ENCODE measurements at regions not wholly inside any gene's neighbourhood (a gene's known extent, or its start where the extent isn't known, plus 50 kb on each side); places are given as distances from the start of the nearest gene placed in this dataset.

GRCh38 chr18:41449612-41450011, 505.4 kb upstream of the PIK3C3 start:
- Histone ChIP-seq H3K27ac (ENCODE audit: low read depth, low read length, poor library complexity, severe bottlenecking) (no peak overlapping the region), H3K9ac (ENCODE audit: low read length) (no peak overlapping the region), H3K4me1 (ENCODE audit: insufficient read depth, low read length, severe bottlenecking) (no peaks in the 10 kb centered on the region), H3K9me2 (ENCODE audit: low read depth, low read length) (no peaks in the 10 kb centered on the region), H3F3A (ENCODE audit: insufficient read depth, low read length) (no peaks in the 10 kb centered on the region; the same call in 1 of the 2 replicates), H3K79me2 (ENCODE audit: insufficient read depth, low read length) (no peaks in the 10 kb centered on the region), H3K4me2 (ENCODE audit: low read length) (no peak overlapping the region), H4K20me1 (ENCODE audit: insufficient read depth, low read length) (no peaks in the 10 kb centered on the region), H3K36me3 (ENCODE audit: insufficient read depth, low read length) (no peaks in the 10 kb centered on the region), H2AFZ (ENCODE audit: low read length) (no peak overlapping the region), H3K4me3 (ENCODE audit: low read depth, low read length, poor library complexity, severe bottlenecking) (no peak overlapping the region), H3K9me3 (ENCODE audit: low read length) (no peaks in the 10 kb centered on the region), H3K27me3 (ENCODE audit: insufficient read depth, low read length) (no peaks in the 10 kb centered on the region)
- no peak for TF ChIP-seq EZH2 (IDR thresholded peaks at IDR 0.05; ENCODE audit: borderline replicate concordance, low read length)

- no peaks in the 10 kb centered on the region for H3K27me3 ChIP-seq (ENCODE audit: insufficient read depth, low read length)
- no peaks in the 10 kb centered on the region for H3K4me1 ChIP-seq (ENCODE audit: insufficient read depth, low read length, severe bottlenecking)
- H3K79me2 ChIP-seq (ENCODE audit: insufficient read depth, low read length), result no peaks in the 10 kb centered on the region
- H4K20me1 ChIP-seq (ENCODE audit: insufficient read depth, low read length), result no peaks in the 10 kb centered on the region
- no peak overlapping the region for H3K4me3 ChIP-seq (ENCODE audit: low read depth, low read length, poor library complexity, severe bottlenecking)
- no peak overlapping the region for H3K4me2 ChIP-seq (ENCODE audit: low read length)
- no peak overlapping the region for H3K27ac ChIP-seq (ENCODE audit: low read depth, low read length, poor library complexity, severe bottlenecking)
- no peaks in the 10 kb centered on the region for H3K36me3 ChIP-seq (ENCODE audit: insufficient read depth, low read length)
- H3K9me3 ChIP-seq (ENCODE audit: low read length), result no peaks in the 10 kb centered on the region
- H3K9ac ChIP-seq (ENCODE audit: low read length), result no peak overlapping the region
- H2AFZ ChIP-seq (ENCODE audit: low read length), result no peak overlapping the region
- TF ChIP-seq EZH2 (IDR thresholded peaks at IDR 0.05; ENCODE audit: borderline replicate concordance, low read length) (no peak), CTCF (IDR thresholded peaks at IDR 0.05; ENCODE audit: low read length) (no peak)
- H3F3A ChIP-seq (ENCODE audit: insufficient read depth, low read length), result no peaks in the 10 kb centered on the region
- no peaks in the 10 kb centered on the region for H3K9me2 ChIP-seq (ENCODE audit: low read depth, low read length)
These were observed 510.1 kb upstream of the PIK3C3 start for GRCh38 chr18:41444943-41445342.

- Histone ChIP-seq H3K9me3 (ENCODE audit: low read length) (no peaks in the 10 kb centered on the region), H3F3A (ENCODE audit: insufficient read depth, low read length) (no peaks in the 10 kb centered on the region), H3K4me2 (ENCODE audit: low read length) (no peak overlapping the region), H3K4me1 (ENCODE audit: insufficient read depth, low read length, severe bottlenecking) (no peaks in the 10 kb centered on the region), H3K9me2 (ENCODE audit: low read depth, low read length) (no peaks in the 10 kb centered on the region), H2AFZ (ENCODE audit: low read length) (no peak overlapping the region), H3K79me2 (ENCODE audit: insufficient read depth, low read length) (no peaks in the 10 kb centered on the region), H3K4me3 (ENCODE audit: low read depth, low read length, poor library complexity, severe bottlenecking) (no peak overlapping the region), H3K27ac (ENCODE audit: low read depth, low read length, poor library complexity, severe bottlenecking) (no peak overlapping the region), H3K36me3 (ENCODE audit: insufficient read depth, low read length) (no peaks in the 10 kb centered on the region), H3K27me3 (ENCODE audit: insufficient read depth, low read length) (no peaks in the 10 kb centered on the region), H3K9ac (ENCODE audit: low read length) (no peak overlapping the region), H4K20me1 (ENCODE audit: insufficient read depth, low read length) (no peaks in the 10 kb centered on the region)
- TF ChIP-seq EZH2 (IDR thresholded peaks at IDR 0.05; ENCODE audit: borderline replicate concordance, low read length), result no peak
These were observed 518.3 kb upstream of the PIK3C3 start for GRCh38 chr18:41436772-41437171.

- H3F3A ChIP-seq (ENCODE audit: insufficient read depth, low read length), result no peaks in the 10 kb centered on the region
- TF ChIP-seq EZH2 (IDR thresholded peaks at IDR 0.05; ENCODE audit: borderline replicate concordance, low read length) (no peak), CTCF (IDR thresholded peaks at IDR 0.05; ENCODE audit: low read length) (no peak)
These were observed 536.4 kb upstream of the PIK3C3 start for GRCh38 chr18:41418598-41418997.

More at GRCh38 chr18:41418598-41418997, 536.4 kb upstream of the PIK3C3 start:
- Histone ChIP-seq H3K27me3 (ENCODE audit: insufficient read depth, low read length) (no peaks in the 10 kb centered on the region), H2AFZ (ENCODE audit: low read length) (no peak overlapping the region), H3K9ac (ENCODE audit: low read length) (no peak overlapping the region), H3K36me3 (ENCODE audit: insufficient read depth, low read length) (no peaks in the 10 kb centered on the region), H3K9me2 (ENCODE audit: low read depth, low read length) (no peaks in the 10 kb centered on the region), H3K9me3 (ENCODE audit: low read length) (no peaks in the 10 kb centered on the region), H3K4me1 (ENCODE audit: insufficient read depth, low read length, severe bottlenecking) (no peaks in the 10 kb centered on the region), H4K20me1 (ENCODE audit: insufficient read depth, low read length) (no peaks in the 10 kb centered on the region), H3K27ac (ENCODE audit: low read depth, low read length, poor library complexity, severe bottlenecking) (no peak overlapping the region), H3K79me2 (ENCODE audit: insufficient read depth, low read length) (no peaks in the 10 kb centered on the region), H3K4me2 (ENCODE audit: low read length) (no peak overlapping the region), H3K4me3 (ENCODE audit: low read depth, low read length, poor library complexity, severe bottlenecking) (no peak overlapping the region)
